A549 (cell line): ENCODE measurements at regions not wholly inside any gene's neighbourhood (a gene's known extent, or its start where the extent isn't known, plus 50 kb on each side); places are given as distances from the start of the nearest gene placed in this dataset.

Source experiments
- ATAC-seq, 2 experiments: fragments of 200-7000 bp in 1 of 2; fragments of >200 bp in 1 of 2; cut with Nextera tagmentation in 1 of 2; cut with Tn5 transposase in 1 of 2; 3 replicates each; pipeline versions ENCODE4 v1.8.0 to v1.9.1; 2018 to 2020; ENCODE audit warnings: mild to moderate bottlenecking in 1 of 2, moderate library complexity in 1 of 2
- CTCF ChIA-PET: fragments of 300-600 bp; sonication (Branson Sonifier 250); formaldehyde crosslinking; extraction: SDS; loops from one replicate; lab custom pipeline; 2021; ENCODE audit warnings: antibody characterized with exemption, inconsistent platforms; lab: Yijun Ruan, JAX
- POLR2A ChIA-PET: fragments of 350-600 bp; formaldehyde crosslinking; extraction: SDS; loops from one replicate; lab custom pipeline; 2021; ENCODE audit warnings: antibody characterized with exemption, inconsistent platforms; lab: Yijun Ruan, JAX
- DNase-seq, 2 experiments: peaks; one replicate each; pipeline versions ENCODE4 v3.0.0 to v3.0.0-alpha.2; 2011 to 2016; ENCODE audit warnings: low read depth in 1 of 2, low spot score in 1 of 2
- FAIRE-seq: peaks from 2 replicates; lab custom pipeline; 2011; peaks lifted over from hg19 to GRCh38; lab: Jason Lieb, UNC
- H3K27ac ChIP-seq, 2 experiments: fragments of >200 bp; sonication (Bioruptor Twin); formaldehyde crosslinking; 3 replicates each; pipeline ENCODE4 v1.5.1; 2016 to 2017
- H3K4me1 ChIP-seq: fragments of >200 bp; sonication (Bioruptor Twin); formaldehyde crosslinking; 3 replicates; pipeline ENCODE4 v1.6.1; 2016
- H3K4me2 ChIP-seq: fragments of >200 bp; sonication (Bioruptor Twin); formaldehyde crosslinking; 3 replicates; pipeline ENCODE4 v1.6.1; 2016
- H3K4me3 ChIP-seq: fragments of >200 bp; sonication (Bioruptor Twin); formaldehyde crosslinking; 3 replicates; pipeline ENCODE4 v1.5.1; 2016
- H3K9me3 ChIP-seq: fragments of >200 bp; sonication (Bioruptor Twin); formaldehyde crosslinking; 3 replicates; pipeline ENCODE4 v1.6.1; 2016
- CBX2 ChIP-seq: fragments of 200-600 bp; sonication (generic); IDR thresholded peaks from 2 replicates; pipeline ENCODE4 v1.6.1; 2016; ENCODE audit warnings: low read depth, mild to moderate bottlenecking, borderline replicate concordance
- CBX8 ChIP-seq: fragments of 200-600 bp; sonication (generic); IDR thresholded peaks from 2 replicates; pipeline ENCODE4 v1.6.1; 2016
- CHD2 ChIP-seq: fragments of 150-350 bp; IDR thresholded peaks from 2 replicates; pipeline ENCODE4 v1.6.1; 2014; ENCODE audit warnings: low read length; ENCODE audit not compliant: partially characterized antibody
- CHD4 ChIP-seq: fragments of 200-600 bp; sonication (generic); IDR thresholded peaks from 2 replicates; pipeline ENCODE4 v1.6.1; 2016; ENCODE audit warnings: antibody characterized with exemption, mild to moderate bottlenecking, borderline replicate concordance
- EP300 ChIP-seq, 2 experiments: fragments of >200 bp; sonication (Bioruptor Twin); formaldehyde crosslinking; IDR thresholded peaks; 2 replicates in 1 of 2; 3 replicates in 1 of 2; pipeline ENCODE4 v1.6.1; 2016 to 2017
- ESRRA ChIP-seq: fragments of 150-350 bp; IDR thresholded peaks from 2 replicates; pipeline ENCODE4 v1.6.1; 2014; ENCODE audit warnings: mild to moderate bottlenecking, low read length, borderline replicate concordance
- HOXA7 ChIP-seq: fragments of 250-450 bp; sonication (Bioruptor Pico); IDR thresholded peaks from 2 replicates; pipeline ENCODE4 v1.5.0; 2020; ENCODE audit warnings: mild to moderate bottlenecking, moderate library complexity
- HOXB13 ChIP-seq: fragments of 250-450 bp; sonication (Bioruptor Pico); IDR thresholded peaks from 2 replicates; pipeline ENCODE4 v1.5.0; 2020; ENCODE audit warnings: low read depth, mild to moderate bottlenecking, moderate library complexity
- MAFK ChIP-seq: fragments of 450-650 bp; IDR thresholded peaks from 2 replicates; pipeline ENCODE4 v1.6.1; 2014; ENCODE audit not compliant: partially characterized antibody
- MAZ ChIP-seq: fragments of 150-350 bp; IDR thresholded peaks from 2 replicates; pipeline ENCODE4 v1.6.1; 2014; ENCODE audit warnings: antibody characterized with exemption, low read depth, low read length, borderline replicate concordance
- NR3C1 ChIP-seq: fragments of >200 bp; sonication (Bioruptor Twin); formaldehyde crosslinking; IDR thresholded peaks from 3 replicates; pipeline ENCODE4 v1.6.1; 2017
- RARB ChIP-seq: fragments of 250-450 bp; sonication (Bioruptor Pico); IDR thresholded peaks from 2 replicates; pipeline ENCODE4 v1.8.0; 2021; ENCODE audit warnings: mild to moderate bottlenecking, moderate library complexity
- RFX5 ChIP-seq: fragments of 450-650 bp; IDR thresholded peaks from 2 replicates; pipeline ENCODE4 v1.7.1; 2014; ENCODE audit warnings: antibody characterized with exemption, mild to moderate bottlenecking, moderate library complexity
- SREBF2 ChIP-seq: fragments of 450-650 bp; IDR thresholded peaks from 2 replicates; pipeline ENCODE4 v1.6.1; 2014; ENCODE audit warnings: mild to moderate bottlenecking, moderate library complexity
- TFCP2L1 ChIP-seq: fragments of 250-450 bp; sonication (Bioruptor Pico); IDR thresholded peaks from 2 replicates; pipeline ENCODE4 v1.5.0; 2021; ENCODE audit warnings: mild to moderate bottlenecking
- ZC3H11A ChIP-seq: fragments of 450-650 bp; IDR thresholded peaks from 2 replicates; pipeline ENCODE4 v1.6.1; 2014; ENCODE audit warnings: antibody characterized with exemption, mild to moderate bottlenecking
- WGBS: methylation state at CpG from one replicate; pipeline ENCODE4 v1.1.6; 2017; ENCODE audit errors: missing lambda C conversion rate; 5-methylcytosine and 5-hydroxymethylcytosine counted together
- TF ChIP-seq, protein P1 (sequence below): fragments of 200-600 bp; sonication (generic); IDR thresholded peaks from 2 replicates; pipeline ENCODE4 v1.6.1; 2016; ENCODE audit warnings: antibody characterized with exemption, mild to moderate bottlenecking, moderate library complexity
- TF ChIP-seq, protein P2 (sequence below): IDR thresholded peaks from 2 replicates; pipeline ENCODE4 v1.6.1; 2012; ENCODE audit warnings: low read depth, borderline replicate concordance

DNA sequence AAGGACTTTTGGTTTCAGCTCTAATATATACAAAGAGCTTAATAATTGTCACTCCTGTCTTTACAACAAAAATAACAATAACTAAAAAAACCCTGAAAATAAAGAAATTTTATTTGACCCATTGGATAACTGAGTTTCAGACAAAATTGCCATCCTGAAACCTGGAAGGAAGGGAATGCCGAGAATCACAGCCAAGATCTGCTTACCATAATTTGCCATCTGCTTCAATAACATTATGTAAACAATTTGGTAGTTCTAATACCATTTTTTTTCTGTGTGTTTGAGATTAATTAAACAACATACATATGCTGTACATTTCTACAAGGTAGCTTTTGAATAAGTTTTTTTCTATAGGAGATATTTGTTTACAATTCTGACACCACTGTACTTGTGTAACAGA lies 596.3 kb upstream of the MGAT4C start:
- no peaks in the 10 kb centered on the region for H3K9me3 ChIP-seq
- no peak for FAIRE-seq
- POLR2A ChIA-PET: no interaction called here
- WGBS: 88% methylated on average over 1 of the region's 1 CpG
- no peak for DNase-seq
- CTCF ChIA-PET: interaction anchor here (0.7 to 1.3 kb wide), 3 partner anchors 14 to 576 kb away, joined by 3 to 4 read pairs (median 3); no protein-coding TSS in a partner anchor
- no peak overlapping the region for H3K4me2 ChIP-seq
- H3K27ac ChIP-seq: no peak overlapping the region
- H3K4me1 ChIP-seq: no peaks in the 10 kb centered on the region
- TF ChIP-seq NR3C1 (no peak), ZC3H11A (no peak)
- no peak overlapping the region for H3K4me3 ChIP-seq
- ATAC-seq: no peak

DNA sequence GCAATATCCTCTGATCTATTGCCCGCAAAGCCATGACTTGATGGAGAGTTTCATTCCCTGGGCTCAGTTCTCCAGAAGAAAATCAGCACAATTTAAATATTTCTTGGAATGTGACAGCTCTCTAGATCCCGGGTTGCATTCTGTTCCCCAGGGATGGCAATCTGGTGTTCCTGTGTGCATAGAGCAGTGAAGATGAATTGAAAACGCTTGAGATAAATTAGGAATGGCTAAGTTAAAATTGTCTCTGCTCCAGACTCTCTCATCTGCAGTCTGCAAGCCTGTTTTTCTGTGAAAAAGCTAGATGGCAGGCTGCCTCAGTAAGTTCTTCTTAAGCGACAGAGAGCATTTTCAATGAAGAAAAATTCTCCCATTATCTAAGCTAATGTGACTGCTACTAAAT lies 582.5 kb upstream of the MGAT4C start:
- DNase-seq (no peak), FAIRE-seq (no peak), ATAC-seq (no peak)
- TF ChIP-seq HOXB13 (no peak), TFCP2L1 (CRISPR knock-in tag) (no peak)
- TF ChIP-seq, protein P1, sequence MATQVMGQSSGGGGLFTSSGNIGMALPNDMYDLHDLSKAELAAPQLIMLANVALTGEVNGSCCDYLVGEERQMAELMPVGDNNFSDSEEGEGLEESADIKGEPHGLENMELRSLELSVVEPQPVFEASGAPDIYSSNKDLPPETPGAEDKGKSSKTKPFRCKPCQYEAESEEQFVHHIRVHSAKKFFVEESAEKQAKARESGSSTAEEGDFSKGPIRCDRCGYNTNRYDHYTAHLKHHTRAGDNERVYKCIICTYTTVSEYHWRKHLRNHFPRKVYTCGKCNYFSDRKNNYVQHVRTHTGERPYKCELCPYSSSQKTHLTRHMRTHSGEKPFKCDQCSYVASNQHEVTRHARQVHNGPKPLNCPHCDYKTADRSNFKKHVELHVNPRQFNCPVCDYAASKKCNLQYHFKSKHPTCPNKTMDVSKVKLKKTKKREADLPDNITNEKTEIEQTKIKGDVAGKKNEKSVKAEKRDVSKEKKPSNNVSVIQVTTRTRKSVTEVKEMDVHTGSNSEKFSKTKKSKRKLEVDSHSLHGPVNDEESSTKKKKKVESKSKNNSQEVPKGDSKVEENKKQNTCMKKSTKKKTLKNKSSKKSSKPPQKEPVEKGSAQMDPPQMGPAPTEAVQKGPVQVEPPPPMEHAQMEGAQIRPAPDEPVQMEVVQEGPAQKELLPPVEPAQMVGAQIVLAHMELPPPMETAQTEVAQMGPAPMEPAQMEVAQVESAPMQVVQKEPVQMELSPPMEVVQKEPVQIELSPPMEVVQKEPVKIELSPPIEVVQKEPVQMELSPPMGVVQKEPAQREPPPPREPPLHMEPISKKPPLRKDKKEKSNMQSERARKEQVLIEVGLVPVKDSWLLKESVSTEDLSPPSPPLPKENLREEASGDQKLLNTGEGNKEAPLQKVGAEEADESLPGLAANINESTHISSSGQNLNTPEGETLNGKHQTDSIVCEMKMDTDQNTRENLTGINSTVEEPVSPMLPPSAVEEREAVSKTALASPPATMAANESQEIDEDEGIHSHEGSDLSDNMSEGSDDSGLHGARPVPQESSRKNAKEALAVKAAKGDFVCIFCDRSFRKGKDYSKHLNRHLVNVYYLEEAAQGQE: no peak
- no peaks in the 10 kb centered on the region for H3K4me1 ChIP-seq
- H3K4me2 ChIP-seq: no peak overlapping the region
- 68% methylated on average over 4 of the region's 4 CpGs for WGBS
- ChIA-PET POLR2A (no interaction called here), CTCF (interaction anchor here (0.6 to 1.1 kb wide), 3 partner anchors 748 to 1017 kb away, joined by 3 read pairs; no protein-coding TSS in a partner anchor)
- no peaks in the 10 kb centered on the region for H3K9me3 ChIP-seq
- H3K4me3 ChIP-seq: no peak overlapping the region
- no peak overlapping the region for H3K27ac ChIP-seq

DNA sequence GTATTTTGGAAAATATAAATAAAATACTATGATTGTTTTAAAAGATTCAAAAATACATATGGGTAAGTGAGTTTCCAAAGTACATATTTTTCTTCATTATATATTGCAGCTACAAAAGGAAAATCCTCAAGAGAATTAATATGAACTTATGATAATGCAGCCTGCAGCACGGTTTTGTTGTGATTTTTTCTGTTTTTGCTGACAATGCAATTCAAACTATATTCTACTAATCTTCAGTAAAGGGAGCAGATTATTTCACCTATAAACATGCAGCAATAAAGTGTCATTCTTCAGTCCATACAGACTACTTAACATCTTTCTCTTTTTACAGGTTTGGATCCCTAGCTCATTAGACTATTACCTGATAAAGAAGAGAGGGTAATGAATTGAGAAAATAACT lies 582.1 kb upstream of the MGAT4C start:
- TF ChIP-seq MAFK (peak; percentile 98), CBX2 (no peak)
- FAIRE-seq: no peak

DNA sequence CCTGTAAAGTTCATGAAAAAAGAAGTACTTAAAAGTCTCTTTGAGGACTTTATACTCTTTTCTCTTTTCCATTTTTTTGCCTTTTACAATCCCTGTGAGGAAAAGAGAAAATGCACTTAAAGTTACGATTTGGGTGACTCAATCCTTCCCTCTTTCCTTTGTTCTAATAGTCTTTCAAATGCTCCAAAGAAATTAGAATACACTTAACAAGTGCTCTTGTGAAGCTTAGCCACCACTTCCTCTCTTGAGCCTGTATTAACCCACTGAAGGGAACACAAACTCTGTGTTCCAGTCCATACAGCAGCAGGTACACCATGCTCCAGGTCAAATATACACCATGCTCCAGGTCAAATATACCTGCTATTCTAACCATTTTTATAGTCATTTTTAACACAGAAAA lies 581.1 kb upstream of the MGAT4C start:
- WGBS: 80% methylated on average over 1 of the region's 1 CpG
- no peak for TF ChIP-seq CBX8
- TF ChIP-seq EP300 (IDR thresholded peaks at IDR 0.05): no peak
- no peak for TF ChIP-seq CHD2
- no peak for TF ChIP-seq MAZ
- TF ChIP-seq NR3C1: no peak
- no peak for TF ChIP-seq CHD4
- TF ChIP-seq SREBF2: no peak
- no peak for TF ChIP-seq ESRRA
- no peak for TF ChIP-seq HOXA7 (CRISPR knock-in tag)
- no peak for TF ChIP-seq RARB (CRISPR knock-in tag)
- TF ChIP-seq, protein P1: no peak
- TF ChIP-seq RFX5: no peak
- TF ChIP-seq, protein P2, sequence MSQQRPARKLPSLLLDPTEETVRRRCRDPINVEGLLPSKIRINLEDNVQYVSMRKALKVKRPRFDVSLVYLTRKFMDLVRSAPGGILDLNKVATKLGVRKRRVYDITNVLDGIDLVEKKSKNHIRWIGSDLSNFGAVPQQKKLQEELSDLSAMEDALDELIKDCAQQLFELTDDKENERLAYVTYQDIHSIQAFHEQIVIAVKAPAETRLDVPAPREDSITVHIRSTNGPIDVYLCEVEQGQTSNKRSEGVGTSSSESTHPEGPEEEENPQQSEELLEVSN: no peak
- H3K27ac ChIP-seq: no peak overlapping the region
- POLR2A ChIA-PET: no interaction called here
- CTCF ChIA-PET: no interaction called here
- DNase-seq (no peak), ATAC-seq (no peak), FAIRE-seq (no peak)
- H3K4me2 ChIP-seq: no peak overlapping the region
- no peaks in the 10 kb centered on the region for H3K4me1 ChIP-seq
- no peak overlapping the region for H3K4me3 ChIP-seq
- H3K9me3 ChIP-seq: no peaks in the 10 kb centered on the region

More for the DNA sequence above, 582.1 kb upstream of the MGAT4C start:
- Histone ChIP-seq H3K9me3 (no peaks in the 10 kb centered on the region), H3K27ac (no peak overlapping the region), H3K4me1 (no peaks in the 10 kb centered on the region), H3K4me2 (no peak overlapping the region), H3K4me3 (no peak overlapping the region)
- no peak for ATAC-seq
- WGBS: 44% methylated on average over 1 of the region's 1 CpG
- ChIA-PET CTCF (interaction anchor here (1.0 to 1.1 kb wide), 2 partner anchors 749 to 1009 kb away, joined by 3 read pairs; no protein-coding TSS in a partner anchor), POLR2A (no interaction called here)
- DNase-seq: no peak
